ENCODE measurements at regions not wholly inside any gene's neighbourhood (a gene's known extent, or its start where the extent isn't known, plus 50 kb on each side); places are given as distances from the start of the nearest gene placed in this dataset.

GRCh38 chr1:219782311-219782710 is 146.0 kb downstream of the SLC30A10 start:
- FAIRE-seq = no peak
- DNase-seq (ENCODE audit: insufficient read length, low spot score) = no peak
- TF ChIP-seq SPI1 (IDR thresholded peaks at IDR 0.05; ENCODE audit: low read depth, low read length) (no peak), PAX5 (IDR thresholded peaks at IDR 0.05; ENCODE audit: insufficient read depth, low read length, severe bottlenecking) (no peak), POU2F2 (IDR thresholded peaks at IDR 0.05; ENCODE audit: low read depth, low read length) (no peak), POLR2A (IDR thresholded peaks at IDR 0.05; ENCODE audit: low read depth, low read length) (no peak), POLR2AphosphoS5 (IDR thresholded peaks at IDR 0.05; ENCODE audit: low read depth, low read length) (no peak), TAF1 (IDR thresholded peaks at IDR 0.05; ENCODE audit: low read depth, low read length) (no peak)

DNA sequence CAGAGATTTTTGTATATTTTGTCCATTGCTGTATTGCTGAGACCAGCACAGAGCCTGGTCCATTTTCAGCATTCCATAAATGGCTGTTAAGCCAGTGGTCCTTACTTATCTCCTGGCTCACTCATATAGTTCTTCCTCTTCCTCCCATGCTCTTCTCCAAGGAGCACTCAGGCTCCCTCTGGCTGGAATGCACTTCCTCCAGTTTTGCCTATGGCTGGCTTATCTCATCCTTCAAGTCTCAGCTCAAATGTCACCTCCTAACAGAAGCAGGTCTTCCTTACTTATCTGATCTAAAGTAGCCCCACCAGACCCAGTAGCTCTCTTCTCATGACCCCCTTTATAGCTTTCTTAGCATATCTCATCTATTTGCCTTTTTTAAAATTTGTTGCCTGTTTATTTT is 146.9 kb downstream of the SLC30A10 start:
- no peak for TF ChIP-seq POLR2A (IDR thresholded peaks at IDR 0.05; ENCODE audit: low read depth, low read length)
- TF ChIP-seq SPI1 (IDR thresholded peaks at IDR 0.05; ENCODE audit: low read depth, low read length) = no peak
- TF ChIP-seq TAF1 (IDR thresholded peaks at IDR 0.05; ENCODE audit: low read depth, low read length) = no peak
- TF ChIP-seq PAX5 (IDR thresholded peaks at IDR 0.05; ENCODE audit: insufficient read depth, low read length, severe bottlenecking) = no peak
- no peak for TF ChIP-seq POLR2AphosphoS5 (IDR thresholded peaks at IDR 0.05; ENCODE audit: low read depth, low read length)
- TF ChIP-seq POU2F2 (IDR thresholded peaks at IDR 0.05; ENCODE audit: low read depth, low read length) = no peak
- FAIRE-seq (no peak), DNase-seq (ENCODE audit: insufficient read length, low spot score) (no peak)

- TF ChIP-seq POLR2A (IDR thresholded peaks at IDR 0.05; ENCODE audit: low read depth, low read length) (no peak), POU2F2 (IDR thresholded peaks at IDR 0.05; ENCODE audit: low read depth, low read length) (no peak)
- FAIRE-seq (no peak), DNase-seq (ENCODE audit: insufficient read length, low spot score) (no peak)
These were observed 149.5 kb downstream of the SLC30A10 start for GRCh38 chr1:219778793-219779369.

DNA sequence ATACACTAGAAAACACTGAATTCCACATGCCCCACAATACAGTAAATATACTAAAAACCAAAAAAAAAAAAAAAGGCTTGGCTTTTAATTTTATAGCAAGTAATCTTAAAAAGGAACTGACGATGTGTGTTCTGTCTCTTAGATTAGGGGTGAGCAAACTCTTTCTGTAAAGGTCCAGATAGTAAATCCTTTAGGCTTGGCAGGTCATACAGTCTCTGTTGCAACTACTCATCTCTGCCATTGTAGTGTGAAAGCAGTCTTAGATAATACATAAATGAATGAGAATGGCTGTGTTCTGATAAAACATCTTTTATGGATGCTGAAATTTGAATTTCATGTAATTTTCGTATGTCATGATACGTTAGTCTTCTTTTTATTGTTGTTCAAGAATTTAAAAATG is 150.2 kb downstream of the SLC30A10 start:
- DNase-seq (ENCODE audit: insufficient read length, low spot score) (no peak), FAIRE-seq (no peak)
- TF ChIP-seq POLR2A (IDR thresholded peaks at IDR 0.05; ENCODE audit: low read depth, low read length) = no peak
- no peak for TF ChIP-seq POU2F2 (IDR thresholded peaks at IDR 0.05; ENCODE audit: low read depth, low read length)

DNA sequence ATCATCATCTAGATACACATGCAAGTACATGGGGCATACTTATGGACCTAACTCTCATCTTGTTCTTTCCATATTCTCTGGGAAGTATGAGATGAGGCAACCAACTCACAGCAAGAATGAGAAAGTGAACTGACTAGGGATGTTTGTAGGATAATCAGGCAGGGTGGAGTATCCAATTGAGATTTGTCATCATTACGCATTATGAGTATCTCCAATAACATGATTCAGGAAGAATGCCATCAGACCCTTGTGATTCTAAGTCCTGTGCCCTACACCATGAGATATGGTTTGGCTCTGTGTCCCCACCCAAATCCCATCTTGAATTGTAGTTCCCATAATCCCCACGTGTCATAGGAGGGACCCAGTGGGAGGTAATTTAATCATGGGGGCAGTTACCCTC is 154.0 kb downstream of the SLC30A10 start:
- DNase-seq (ENCODE audit: insufficient read length, low spot score) (no peak), FAIRE-seq (no peak)
- TF ChIP-seq SPI1 (IDR thresholded peaks at IDR 0.05; ENCODE audit: low read depth, low read length) (no peak), POLR2AphosphoS5 (IDR thresholded peaks at IDR 0.05; ENCODE audit: low read depth, low read length) (no peak), PAX5 (IDR thresholded peaks at IDR 0.05; ENCODE audit: insufficient read depth, low read length, severe bottlenecking) (no peak), TAF1 (IDR thresholded peaks at IDR 0.05; ENCODE audit: low read depth, low read length) (no peak), POU2F2 (IDR thresholded peaks at IDR 0.05; ENCODE audit: low read depth, low read length) (no peak), POLR2A (IDR thresholded peaks at IDR 0.05; ENCODE audit: low read depth, low read length) (no peak)

DNA sequence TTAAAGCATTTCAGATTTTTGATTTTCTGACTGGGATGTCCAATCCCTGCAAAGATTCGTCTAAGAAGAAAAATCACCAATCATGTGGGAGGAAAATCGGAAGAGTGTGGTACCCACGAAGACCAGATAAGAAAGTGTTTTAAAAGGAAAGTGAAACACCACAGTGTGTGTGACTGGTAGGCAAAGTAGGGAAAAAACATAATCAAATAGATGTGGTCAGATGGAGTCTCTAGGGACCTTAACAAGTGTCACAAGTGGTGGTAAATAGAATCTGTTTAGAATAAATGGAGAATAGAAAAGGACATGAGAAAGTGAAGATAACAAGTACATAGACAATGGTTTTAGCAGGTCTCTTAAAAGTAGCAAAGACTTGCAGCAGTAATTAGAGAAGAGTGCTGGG is 154.6 kb downstream of the SLC30A10 start:
- FAIRE-seq (no peak), DNase-seq (ENCODE audit: insufficient read length, low spot score) (no peak)
- no peak for TF ChIP-seq POLR2AphosphoS5 (IDR thresholded peaks at IDR 0.05; ENCODE audit: low read depth, low read length)
- TF ChIP-seq PAX5 (IDR thresholded peaks at IDR 0.05; ENCODE audit: insufficient read depth, low read length, severe bottlenecking) = no peak
- TF ChIP-seq POU2F2 (IDR thresholded peaks at IDR 0.05; ENCODE audit: low read depth, low read length) = peak; percentile 71; the same call in 1 of the 2 replicates

DNA sequence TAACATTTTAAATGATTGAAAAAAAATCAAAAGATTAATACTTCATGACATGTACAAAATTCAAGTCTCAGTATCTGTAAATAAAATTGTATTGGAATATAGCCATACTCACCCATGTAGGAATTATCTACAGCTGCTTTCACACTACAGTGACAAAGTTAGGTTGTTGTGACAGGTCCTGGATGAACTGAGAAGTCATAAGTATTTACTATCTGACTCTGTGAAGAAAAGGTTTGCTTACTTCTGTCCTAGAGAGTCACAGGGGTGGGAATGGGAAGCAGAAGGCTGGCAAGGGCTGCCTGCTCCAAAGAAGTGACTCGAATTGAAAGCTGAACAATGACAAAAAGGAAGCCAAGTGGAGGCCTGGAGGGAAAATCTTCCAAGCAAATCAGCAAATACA is 155.2 kb downstream of the SLC30A10 start:
- TF ChIP-seq SPI1 (IDR thresholded peaks at IDR 0.05; ENCODE audit: low read depth, low read length) (no peak), POLR2AphosphoS5 (IDR thresholded peaks at IDR 0.05; ENCODE audit: low read depth, low read length) (no peak), TAF1 (IDR thresholded peaks at IDR 0.05; ENCODE audit: low read depth, low read length) (no peak), POU2F2 (IDR thresholded peaks at IDR 0.05; ENCODE audit: low read depth, low read length) (no peak), POLR2A (IDR thresholded peaks at IDR 0.05; ENCODE audit: low read depth, low read length) (no peak), PAX5 (IDR thresholded peaks at IDR 0.05; ENCODE audit: insufficient read depth, low read length, severe bottlenecking) (no peak)
- no peak for DNase-seq (ENCODE audit: insufficient read length, low spot score)
- no peak for FAIRE-seq

GRCh38 chr1:219772265-219773036 is 155.9 kb downstream of the SLC30A10 start:
- DNase-seq (ENCODE audit: insufficient read length, low spot score) (no peak), FAIRE-seq (no peak)
- TF ChIP-seq TAF1 (IDR thresholded peaks at IDR 0.05; ENCODE audit: low read depth, low read length) (no peak), SPI1 (IDR thresholded peaks at IDR 0.05; ENCODE audit: low read depth, low read length) (no peak), POLR2A (IDR thresholded peaks at IDR 0.05; ENCODE audit: low read depth, low read length) (no peak), POU2F2 (IDR thresholded peaks at IDR 0.05; ENCODE audit: low read depth, low read length) (no peak), PAX5 (IDR thresholded peaks at IDR 0.05; ENCODE audit: insufficient read depth, low read length, severe bottlenecking) (no peak), POLR2AphosphoS5 (IDR thresholded peaks at IDR 0.05; ENCODE audit: low read depth, low read length) (no peak)

DNA sequence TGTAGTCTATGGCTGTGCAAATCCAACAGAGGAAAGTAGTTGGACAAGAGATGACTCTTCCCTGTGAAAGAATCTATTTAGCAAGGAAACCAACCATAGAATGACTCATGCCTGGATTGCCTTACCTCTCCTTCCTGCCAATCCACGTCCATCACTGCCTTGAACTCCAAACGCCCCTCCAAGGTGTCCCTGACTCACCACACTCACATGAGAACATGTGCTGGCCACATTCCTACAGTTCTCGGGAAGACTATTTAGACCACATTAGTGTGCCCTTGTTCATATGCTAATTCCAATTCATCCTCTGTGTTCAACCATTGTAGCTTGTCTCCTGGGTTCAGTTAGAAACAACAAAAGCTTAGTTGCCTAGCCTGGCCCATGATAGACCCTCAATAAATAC is 157.3 kb downstream of the SLC30A10 start:
- DNase-seq (ENCODE audit: insufficient read length, low spot score) (no peak), FAIRE-seq (no peak)
- TF ChIP-seq SPI1 (IDR thresholded peaks at IDR 0.05; ENCODE audit: low read depth, low read length) (no peak), PAX5 (IDR thresholded peaks at IDR 0.05; ENCODE audit: insufficient read depth, low read length, severe bottlenecking) (no peak), TAF1 (IDR thresholded peaks at IDR 0.05; ENCODE audit: low read depth, low read length) (no peak), POLR2AphosphoS5 (IDR thresholded peaks at IDR 0.05; ENCODE audit: low read depth, low read length) (no peak), POU2F2 (IDR thresholded peaks at IDR 0.05; ENCODE audit: low read depth, low read length) (no peak)

GRCh38 chr1:219763321-219763720 is 150.4 kb upstream of the ZC3H11B start:
- no peak for DNase-seq (ENCODE audit: insufficient read length, low spot score)
- FAIRE-seq = no peak
- TF ChIP-seq TAF1 (IDR thresholded peaks at IDR 0.05; ENCODE audit: low read depth, low read length) = no peak
- TF ChIP-seq POU2F2 (IDR thresholded peaks at IDR 0.05; ENCODE audit: low read depth, low read length) = no peak
- no peak for TF ChIP-seq PAX5 (IDR thresholded peaks at IDR 0.05; ENCODE audit: insufficient read depth, low read length, severe bottlenecking)
- TF ChIP-seq POLR2AphosphoS5 (IDR thresholded peaks at IDR 0.05; ENCODE audit: low read depth, low read length) = no peak
- no peak for TF ChIP-seq POLR2A (IDR thresholded peaks at IDR 0.05; ENCODE audit: low read depth, low read length)
- no peak for TF ChIP-seq SPI1 (IDR thresholded peaks at IDR 0.05; ENCODE audit: low read depth, low read length)
